ENCODE measurements at regions not wholly inside any gene's neighbourhood (a gene's known extent, or its start where the extent isn't known, plus 50 kb on each side); places are given as distances from the start of the nearest gene placed in this dataset.

- TF ChIP-seq POLR2A (IDR thresholded peaks at IDR 0.05) (no peak), CTCF (IDR thresholded peaks at IDR 0.05) (no peak)
- Histone ChIP-seq H3K4me3 (no peak overlapping the region), H3K36me3 (replicated peaks in 1 of 2; ENCODE audit: insufficient read depth in 1 of 2, low read depth in 2 of 2) (no peaks in the 10 kb centered on the region), H3K27ac (no peak overlapping the region), H3K4me1 (no peaks in the 10 kb centered on the region), H3K9me3 (no peaks in the 10 kb centered on the region), H3K27me3 (no peaks in the 10 kb centered on the region)
- intact Hi-C loops (cut with DNase I) = no loop called here
- WGBS, 2 donors = 71 to 78% methylated on average over 5 of the region's 5 CpGs
- ATAC-seq (no peak), DNase-seq (no peak)
These were observed 446.6 kb upstream of the BCHE start for GRCh38 chr3:166283840-166284239.

GRCh38 chr3:166282931-166283330, 445.7 kb upstream of the BCHE start:
- H3K36me3 ChIP-seq (replicated peaks in 1 of 2; ENCODE audit: insufficient read depth in 1 of 2, low read depth in 2 of 2) = no peaks in the 10 kb centered on the region
- 34 to 64% methylated on average over 2 of the region's 2 CpGs for WGBS, 2 donors
- no peaks in the 10 kb centered on the region for H3K27me3 ChIP-seq
- ATAC-seq (no peak), DNase-seq (no peak)
- H3K4me3 ChIP-seq = no peak overlapping the region
- TF ChIP-seq POLR2A (IDR thresholded peaks at IDR 0.05) (no peak), CTCF (IDR thresholded peaks at IDR 0.05) (no peak)
- no peaks in the 10 kb centered on the region for H3K9me3 ChIP-seq
- H3K27ac ChIP-seq = no peak overlapping the region
- intact Hi-C loops (cut with DNase I) = no loop called here
- no peaks in the 10 kb centered on the region for H3K4me1 ChIP-seq

- ATAC-seq = no peak
- 42 to 49% methylated on average over 2 of the region's 2 CpGs for WGBS, 2 donors
- H3K27me3 ChIP-seq = no peaks in the 10 kb centered on the region
- H3K36me3 ChIP-seq (replicated peaks in 1 of 2; ENCODE audit: insufficient read depth in 1 of 2, low read depth in 2 of 2) = no peaks in the 10 kb centered on the region
- H3K9me3 ChIP-seq = no peaks in the 10 kb centered on the region
- no peak for DNase-seq
- H3K4me3 ChIP-seq = no peak overlapping the region
- no peak for TF ChIP-seq CTCF (IDR thresholded peaks at IDR 0.05)
- TF ChIP-seq POLR2A (IDR thresholded peaks at IDR 0.05) = no peak
- no peaks in the 10 kb centered on the region for H3K4me1 ChIP-seq
- intact Hi-C loops (cut with DNase I) = no loop called here
- no peak overlapping the region for H3K27ac ChIP-seq
These were observed 442.4 kb upstream of the BCHE start for GRCh38 chr3:166279636-166280035.

GRCh38 chr3:166275024-166275390, 437.8 kb upstream of the BCHE start:
- no peaks in the 10 kb centered on the region for H3K4me1 ChIP-seq
- TF ChIP-seq CTCF (IDR thresholded peaks at IDR 0.05) (no peak), POLR2A (IDR thresholded peaks at IDR 0.05) (no peak)
- H3K36me3 ChIP-seq (replicated peaks in 1 of 2; ENCODE audit: insufficient read depth in 1 of 2, low read depth in 2 of 2) = no peaks in the 10 kb centered on the region
- no peaks in the 10 kb centered on the region for H3K27me3 ChIP-seq
- no peak for ATAC-seq
- no peaks in the 10 kb centered on the region for H3K9me3 ChIP-seq
- no peak for DNase-seq
- no peak overlapping the region for H3K4me3 ChIP-seq
- 45 to 52% methylated on average over 1 of the region's 1 CpG for WGBS, 2 donors
- no peak overlapping the region for H3K27ac ChIP-seq
- intact Hi-C loops (cut with DNase I) = no loop called here

GRCh38 chr3:166274351-166275023, 437.3 kb upstream of the BCHE start:
- WGBS, 2 donors = 45 to 53% methylated on average over 4 of the region's 4 CpGs
- no peaks in the 10 kb centered on the region for H3K27me3 ChIP-seq
- no peak overlapping the region for H3K27ac ChIP-seq
- intact Hi-C loops (cut with DNase I) = no loop called here
- ATAC-seq = no peak
- no peak for DNase-seq
- TF ChIP-seq CTCF (IDR thresholded peaks at IDR 0.05) (no peak), POLR2A (IDR thresholded peaks at IDR 0.05) (no peak)
- no peak overlapping the region for H3K4me3 ChIP-seq
- no peaks in the 10 kb centered on the region for H3K9me3 ChIP-seq
- no peaks in the 10 kb centered on the region for H3K36me3 ChIP-seq (replicated peaks in 1 of 2; ENCODE audit: insufficient read depth in 1 of 2, low read depth in 2 of 2)
- H3K4me1 ChIP-seq = no peaks in the 10 kb centered on the region

Measured in body of pancreas (tissue), 4 donors.